ENCODE measurements at regions not wholly inside any gene's neighbourhood (a gene's known extent, or its start where the extent isn't known, plus 50 kb on each side); places are given as distances from the start of the nearest gene placed in this dataset.
A peak's percentile ranks its signal among the peaks of the same experiment; 100 is the strongest.
"Not testable (repeated sequence)": the region's sequence is repeated elsewhere in the genome, so short reads cannot be mapped to it uniquely, and the experiment has no call there.

- H3K4me2 ChIP-seq; POLR2A ChIA-PET (ENCODE audit: unreplicated experiment); intact Hi-C loops (cut with micrococcal nuclease; ENCODE audit: unreplicated experiment); BruUV-seq (replicated peaks); H3K9me3 ChIP-seq (ENCODE audit: insufficient read depth, low read depth); H3K9me2 ChIP-seq (ENCODE audit: insufficient read depth); H3K27ac ChIP-seq; H3F3A ChIP-seq (ENCODE audit: insufficient read depth, low read depth); H4K20me1 ChIP-seq (ENCODE audit: insufficient read depth); CTCF ChIA-PET; H3K79me2 ChIP-seq (ENCODE audit: low read depth); H3K36me3 ChIP-seq (ENCODE audit: low read depth); H3K4me1 ChIP-seq (replicated peaks; ENCODE audit: insufficient read depth); H3K4me3 ChIP-seq; H2AFZ ChIP-seq; H3K27me3 ChIP-seq (ENCODE audit: insufficient read depth, low read depth): not testable (repeated sequence)
- TF ChIP-seq, protein P1, sequence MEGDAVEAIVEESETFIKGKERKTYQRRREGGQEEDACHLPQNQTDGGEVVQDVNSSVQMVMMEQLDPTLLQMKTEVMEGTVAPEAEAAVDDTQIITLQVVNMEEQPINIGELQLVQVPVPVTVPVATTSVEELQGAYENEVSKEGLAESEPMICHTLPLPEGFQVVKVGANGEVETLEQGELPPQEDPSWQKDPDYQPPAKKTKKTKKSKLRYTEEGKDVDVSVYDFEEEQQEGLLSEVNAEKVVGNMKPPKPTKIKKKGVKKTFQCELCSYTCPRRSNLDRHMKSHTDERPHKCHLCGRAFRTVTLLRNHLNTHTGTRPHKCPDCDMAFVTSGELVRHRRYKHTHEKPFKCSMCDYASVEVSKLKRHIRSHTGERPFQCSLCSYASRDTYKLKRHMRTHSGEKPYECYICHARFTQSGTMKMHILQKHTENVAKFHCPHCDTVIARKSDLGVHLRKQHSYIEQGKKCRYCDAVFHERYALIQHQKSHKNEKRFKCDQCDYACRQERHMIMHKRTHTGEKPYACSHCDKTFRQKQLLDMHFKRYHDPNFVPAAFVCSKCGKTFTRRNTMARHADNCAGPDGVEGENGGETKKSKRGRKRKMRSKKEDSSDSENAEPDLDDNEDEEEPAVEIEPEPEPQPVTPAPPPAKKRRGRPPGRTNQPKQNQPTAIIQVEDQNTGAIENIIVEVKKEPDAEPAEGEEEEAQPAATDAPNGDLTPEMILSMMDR (conservative IDR thresholded peaks at IDR 0.05) = peak; percentile 78
- DNase-seq = peak in 1 of 2 experiments; percentile 22
Measured at GRCh38 chr10:42192450-42192849, 445.9 kb downstream of the ZNF33B start.

DNA sequence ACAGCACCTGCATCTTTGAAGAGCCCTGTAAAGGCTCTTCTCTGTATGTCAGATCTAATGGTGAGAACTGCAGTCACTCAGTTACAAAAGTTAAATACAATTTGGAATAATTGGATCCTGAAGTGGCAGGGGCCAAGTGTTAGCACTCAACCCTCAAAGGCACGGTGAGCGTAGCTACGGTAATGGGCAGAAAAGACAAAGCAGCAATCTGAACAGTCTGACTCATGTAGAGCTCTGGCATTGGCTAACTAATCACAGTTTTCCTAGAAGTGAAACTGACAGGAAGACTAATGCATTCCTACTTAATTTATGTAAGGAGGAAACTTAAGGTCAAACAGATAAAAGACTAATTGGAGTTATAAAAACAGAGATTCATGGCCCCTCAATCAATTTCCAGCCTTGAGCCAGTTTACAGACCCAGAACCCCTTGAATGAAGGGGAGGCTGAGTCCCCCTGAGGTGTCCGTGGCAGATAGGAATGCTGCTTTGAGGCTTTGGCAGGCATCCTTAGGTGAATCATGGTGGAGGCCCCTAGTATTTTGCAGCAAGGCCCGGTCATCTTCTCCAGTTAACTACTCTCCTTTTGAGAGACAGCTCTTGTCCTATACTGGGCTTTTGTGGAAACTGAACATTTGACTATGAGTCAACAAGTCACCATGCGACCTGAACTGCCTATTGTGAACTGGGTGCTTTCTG is 450.7 kb downstream of the ZNF33B start:
- intact Hi-C loops (cut with micrococcal nuclease; ENCODE audit: unreplicated experiment); H2AFZ ChIP-seq; H3F3A ChIP-seq (ENCODE audit: insufficient read depth, low read depth); H3K36me3 ChIP-seq (ENCODE audit: low read depth); H3K9me2 ChIP-seq (ENCODE audit: insufficient read depth); H3K27ac ChIP-seq; H4K20me1 ChIP-seq (ENCODE audit: insufficient read depth); H3K4me1 ChIP-seq (replicated peaks; ENCODE audit: insufficient read depth); H3K4me3 ChIP-seq; H3K79me2 ChIP-seq (ENCODE audit: low read depth); H3K4me2 ChIP-seq; CTCF ChIA-PET; H3K27me3 ChIP-seq (ENCODE audit: insufficient read depth, low read depth); BruUV-seq (replicated peaks); H3K9me3 ChIP-seq (ENCODE audit: insufficient read depth, low read depth); DNase-seq; POLR2A ChIA-PET (ENCODE audit: unreplicated experiment): not testable (repeated sequence)

DNA sequence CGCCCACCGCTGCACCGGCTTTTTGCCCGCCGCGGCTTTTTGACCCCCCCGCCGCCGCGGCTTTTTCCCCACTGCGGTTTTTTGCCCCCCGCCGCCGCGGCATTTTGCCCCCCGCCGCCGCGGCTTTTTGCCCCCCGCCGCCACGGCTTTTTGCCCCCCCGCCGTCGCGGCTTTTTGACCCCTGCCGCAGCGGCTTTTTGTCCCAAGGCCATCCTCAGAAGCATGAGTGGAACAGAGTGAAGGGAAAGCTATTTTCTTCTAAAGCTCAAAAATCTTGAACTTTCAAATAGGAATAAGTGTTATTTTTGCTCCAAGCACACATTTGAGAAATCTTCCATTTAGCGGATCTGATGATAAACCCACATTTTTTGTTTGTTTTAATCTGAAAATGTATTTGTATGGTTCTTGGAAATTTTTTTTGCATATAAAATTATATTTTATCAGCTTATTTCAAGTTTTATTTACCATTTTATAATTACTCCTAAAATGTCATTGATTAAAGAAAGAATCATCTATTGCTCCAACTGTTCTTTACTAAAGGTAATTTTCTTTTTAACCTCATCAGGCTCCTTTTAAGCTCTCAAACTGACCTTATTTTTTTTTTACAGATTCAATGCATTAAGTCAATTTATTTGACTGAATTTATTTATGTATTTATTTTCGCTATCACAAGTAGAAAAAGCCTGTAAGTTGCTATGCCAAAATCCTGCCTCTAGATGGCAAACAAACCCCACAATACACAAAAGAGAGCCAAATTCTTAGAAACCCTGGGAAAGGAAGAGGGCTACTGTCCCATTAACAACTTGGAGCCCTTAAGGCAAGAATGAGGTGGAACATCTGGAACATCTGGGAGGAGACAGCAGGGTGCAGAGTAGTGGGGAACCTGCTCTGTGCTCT is 460.3 kb downstream of the ZNF33B start:
- H3K9me3 ChIP-seq (ENCODE audit: insufficient read depth, low read depth); H4K20me1 ChIP-seq (ENCODE audit: insufficient read depth); H3K4me2 ChIP-seq; H2AFZ ChIP-seq; intact Hi-C loops (cut with micrococcal nuclease; ENCODE audit: unreplicated experiment); H3K4me1 ChIP-seq (replicated peaks; ENCODE audit: insufficient read depth); H3K36me3 ChIP-seq (ENCODE audit: low read depth); H3K79me2 ChIP-seq (ENCODE audit: low read depth); H3K9me2 ChIP-seq (ENCODE audit: insufficient read depth); H3K4me3 ChIP-seq; H3K27me3 ChIP-seq (ENCODE audit: insufficient read depth, low read depth); CTCF ChIA-PET; H3K27ac ChIP-seq; BruUV-seq (replicated peaks); H3F3A ChIP-seq (ENCODE audit: insufficient read depth, low read depth); POLR2A ChIA-PET (ENCODE audit: unreplicated experiment): not testable (repeated sequence)
- TF ChIP-seq, protein P1 (conservative IDR thresholded peaks at IDR 0.05) = peak; percentile 69
- peak in 1 of 2 experiments; percentile 12 for DNase-seq

All from PC-9 (cell line).